ENCODE measurements at regions not wholly inside any gene's neighbourhood (a gene's known extent, or its start where the extent isn't known, plus 50 kb on each side); places are given as distances from the start of the nearest gene placed in this dataset.

GRCh38 chr9:30964332-30964731 lies 1420.1 kb upstream of the ACO1 start:
- no peak for TF ChIP-seq POLR2A (IDR thresholded peaks at IDR 0.05; ENCODE audit: low read length)
- no peak for TF ChIP-seq GATA1 (IDR thresholded peaks at IDR 0.05; ENCODE audit: low read depth, low read length)

Measured in erythroblast (primary cell).